T-helper 22 cell (primary cell): ENCODE measurements at regions not wholly inside any gene's neighbourhood (a gene's known extent, or its start where the extent isn't known, plus 50 kb on each side); places are given as distances from the start of the nearest gene placed in this dataset.
"Not testable (repeated sequence)": the region's sequence is repeated elsewhere in the genome, so short reads cannot be mapped to it uniquely, and the experiment has no call there.

Experiments used
- DNase-seq: peaks from one replicate; pipeline ENCODE4 v3.0.0-alpha.2; 2020; ENCODE audit warnings: low read depth

DNA sequence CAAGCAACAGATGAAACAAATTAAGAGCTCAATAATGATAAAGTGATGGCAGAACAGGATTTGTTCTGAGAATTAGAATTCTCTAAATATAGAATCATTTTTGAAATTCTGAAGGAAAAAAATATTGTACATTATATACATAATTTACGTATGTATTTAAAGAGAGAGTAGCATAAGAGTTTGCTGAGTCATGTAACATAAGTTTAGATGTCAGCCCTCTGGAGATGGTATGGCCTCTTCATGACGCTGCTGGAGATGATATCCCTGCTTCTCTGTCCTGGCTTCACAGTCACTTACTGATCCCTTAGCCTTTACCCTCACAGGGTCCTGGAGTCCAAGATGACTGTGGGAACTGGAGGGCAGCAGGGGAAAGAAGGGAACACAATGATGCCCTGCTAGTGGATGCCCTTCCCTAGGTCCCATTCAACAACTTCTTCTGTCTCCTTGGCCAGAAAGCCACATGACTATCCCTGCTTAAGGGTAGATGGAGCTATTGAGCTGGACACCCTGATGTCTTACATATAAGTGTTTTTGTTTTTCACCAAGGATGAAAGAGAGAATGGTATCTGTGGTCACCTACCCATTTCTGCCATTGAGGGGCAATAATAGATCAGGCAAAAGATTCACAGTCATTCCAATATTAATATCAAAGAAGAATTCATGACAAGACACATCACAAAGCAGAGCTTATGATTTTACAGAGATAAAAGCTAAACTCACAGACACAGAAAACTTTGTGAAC lies 753.1 kb downstream of the TBC1D22A start:
- no peak for DNase-seq

DNA sequence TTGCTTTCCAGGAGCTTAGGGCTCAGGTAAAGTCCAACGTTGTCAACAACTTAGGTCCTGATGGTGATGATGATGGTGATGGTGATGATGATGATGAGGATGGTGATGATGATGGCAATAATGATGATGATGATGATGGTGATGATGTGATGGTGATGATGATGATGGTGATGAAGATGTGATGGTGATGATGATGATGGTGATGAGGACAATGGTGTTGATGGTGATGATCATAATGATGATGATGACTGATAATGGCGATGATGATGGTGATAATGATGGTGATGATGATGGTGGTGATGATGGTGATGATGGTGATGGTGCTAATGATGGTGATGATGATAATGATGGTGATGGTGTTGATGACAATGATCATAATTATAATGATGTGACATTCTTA lies 750.2 kb downstream of the TBC1D22A start:
- DNase-seq: no peak

DNA sequence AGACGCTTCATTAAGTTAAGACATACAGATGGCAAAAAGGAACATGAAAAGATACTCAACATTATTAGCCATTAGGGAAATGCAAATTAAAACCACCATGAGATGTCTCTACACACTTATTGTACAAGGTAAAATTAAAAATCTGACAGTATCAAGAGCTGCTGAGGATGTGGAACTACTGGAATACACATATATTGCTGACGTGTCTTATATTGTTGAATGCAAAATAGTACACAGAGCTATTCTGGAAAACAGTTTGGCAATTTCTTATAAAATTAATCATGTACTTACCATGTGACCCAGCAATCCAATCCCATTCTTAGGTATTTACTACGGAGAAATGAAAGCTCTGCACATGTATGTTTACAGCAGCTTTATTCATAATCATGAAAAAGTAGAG lies 742.5 kb downstream of the TBC1D22A start:
- DNase-seq: no peak

DNA sequence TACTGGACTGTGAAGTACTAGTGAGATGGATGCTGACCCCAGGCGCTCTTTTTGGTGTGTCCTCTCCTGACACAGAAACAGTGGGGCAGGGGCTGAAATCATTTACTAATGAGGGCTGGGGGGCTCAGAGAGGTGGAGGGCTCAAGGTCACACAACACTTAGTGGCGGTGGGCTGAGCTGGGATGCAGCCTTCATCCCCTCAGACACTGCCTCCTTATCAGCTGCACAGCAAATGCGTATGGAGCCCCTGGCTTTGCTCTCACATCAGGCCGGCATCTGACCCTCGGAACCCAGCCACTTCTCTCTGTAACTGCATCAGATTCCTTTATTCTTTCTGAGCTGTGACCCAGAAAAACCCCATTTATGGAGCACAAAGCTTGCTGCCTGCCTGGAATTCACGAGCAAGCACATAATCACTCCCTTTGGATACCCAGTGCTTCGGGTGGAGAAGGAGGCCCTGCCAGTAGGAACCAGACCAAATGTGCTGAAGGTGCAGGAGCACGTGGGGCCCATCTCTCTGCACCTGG lies 736.6 kb downstream of the TBC1D22A start:
- no peak for DNase-seq

DNA sequence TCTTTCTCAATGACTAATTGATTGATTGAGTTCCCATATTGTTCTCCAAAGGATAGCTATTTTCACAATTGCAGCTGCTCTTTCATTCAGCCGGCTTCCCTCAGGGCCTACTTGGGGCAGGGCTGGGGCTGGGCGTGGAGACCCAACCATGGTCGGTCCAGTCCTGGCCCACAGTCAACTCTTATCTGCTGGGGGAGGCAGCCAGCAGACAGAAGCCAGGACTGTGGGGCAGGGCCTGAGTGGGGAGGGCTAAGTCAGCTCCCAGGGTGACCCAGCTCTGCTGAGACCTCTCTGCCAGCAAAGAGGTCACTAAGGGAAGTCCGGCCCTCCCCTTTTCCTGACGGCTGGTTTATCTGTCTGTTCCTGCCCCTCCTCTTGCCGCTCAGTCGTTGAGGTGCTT lies 735.2 kb downstream of the TBC1D22A start:
- no peak for DNase-seq

DNA sequence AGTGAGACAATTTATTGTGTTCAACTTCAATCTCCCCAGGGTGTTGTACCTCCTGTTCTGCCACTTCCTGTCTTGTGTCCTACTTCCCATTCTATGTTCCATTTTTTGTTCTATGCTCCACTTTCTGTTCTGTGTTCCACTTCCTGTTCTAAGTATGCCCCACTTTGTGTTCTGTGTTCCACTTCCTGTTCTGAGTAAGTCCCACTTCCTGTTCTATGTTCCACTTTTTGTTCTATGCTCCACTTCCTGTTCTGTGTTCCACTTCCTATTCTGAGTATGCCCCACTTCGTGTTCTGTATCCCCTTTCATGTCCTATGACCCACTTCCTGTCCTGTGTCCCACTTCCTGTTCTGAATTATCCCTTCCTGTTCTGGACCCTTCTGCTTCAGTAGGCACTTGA lies 732.7 kb downstream of the TBC1D22A start:
- no peak for DNase-seq

DNA sequence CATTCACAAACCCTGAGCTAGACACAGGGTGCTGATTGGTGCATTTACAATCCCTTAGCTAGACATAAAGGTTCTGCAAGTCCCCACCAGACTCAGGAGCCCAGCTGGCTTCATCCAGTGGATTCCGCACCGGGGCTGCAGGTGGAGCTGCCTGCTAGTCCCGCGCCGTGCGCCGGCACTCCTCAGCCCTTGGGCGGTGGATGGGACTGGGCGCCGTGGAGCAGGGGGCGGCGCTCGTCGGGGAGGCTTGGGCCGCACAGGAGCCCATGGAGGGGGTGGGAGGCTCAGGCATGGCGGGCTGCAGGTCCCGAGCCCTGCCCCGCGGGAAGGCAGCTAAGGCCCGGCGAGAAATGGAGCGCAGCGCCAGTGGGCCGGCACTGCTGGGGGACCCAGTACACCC lies 725.7 kb downstream of the TBC1D22A start:
- not testable (repeated sequence) for DNase-seq

DNA sequence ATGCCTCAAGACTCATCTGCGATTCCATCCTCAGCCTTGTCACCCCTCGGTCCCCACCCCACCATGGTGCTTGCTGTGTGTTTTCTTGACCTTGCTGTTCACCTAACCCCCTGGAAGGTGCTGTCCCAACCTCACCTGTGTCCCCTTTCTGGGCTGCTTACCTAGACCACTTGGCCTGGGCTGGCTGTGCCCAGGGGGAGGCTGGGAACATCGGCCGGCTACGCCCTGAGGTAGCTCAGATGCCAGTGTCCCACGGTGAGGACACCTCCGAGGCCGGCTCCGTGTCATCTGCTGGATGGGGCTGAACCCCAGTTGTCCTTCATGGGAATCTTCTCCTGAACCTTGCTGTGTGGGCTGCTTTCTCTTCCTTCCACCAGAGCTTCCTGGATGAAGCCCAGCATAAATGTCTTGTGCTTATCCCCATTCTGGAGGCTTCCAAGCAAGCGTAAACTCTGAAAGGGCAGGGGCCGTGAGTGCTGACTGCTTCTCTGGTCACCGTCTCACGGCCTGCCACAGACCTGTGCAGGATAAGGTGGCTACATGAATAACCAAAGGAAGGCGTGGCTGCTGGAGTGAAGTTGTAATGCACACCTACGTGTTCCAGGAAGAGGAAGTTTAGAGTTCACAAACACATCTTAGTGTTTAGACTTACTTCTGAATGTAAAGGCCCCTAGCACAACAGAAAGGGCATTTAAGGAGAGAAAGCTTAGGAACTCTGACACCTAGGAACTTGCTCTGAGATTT lies 724.3 kb downstream of the TBC1D22A start:
- DNase-seq: no peak

DNA sequence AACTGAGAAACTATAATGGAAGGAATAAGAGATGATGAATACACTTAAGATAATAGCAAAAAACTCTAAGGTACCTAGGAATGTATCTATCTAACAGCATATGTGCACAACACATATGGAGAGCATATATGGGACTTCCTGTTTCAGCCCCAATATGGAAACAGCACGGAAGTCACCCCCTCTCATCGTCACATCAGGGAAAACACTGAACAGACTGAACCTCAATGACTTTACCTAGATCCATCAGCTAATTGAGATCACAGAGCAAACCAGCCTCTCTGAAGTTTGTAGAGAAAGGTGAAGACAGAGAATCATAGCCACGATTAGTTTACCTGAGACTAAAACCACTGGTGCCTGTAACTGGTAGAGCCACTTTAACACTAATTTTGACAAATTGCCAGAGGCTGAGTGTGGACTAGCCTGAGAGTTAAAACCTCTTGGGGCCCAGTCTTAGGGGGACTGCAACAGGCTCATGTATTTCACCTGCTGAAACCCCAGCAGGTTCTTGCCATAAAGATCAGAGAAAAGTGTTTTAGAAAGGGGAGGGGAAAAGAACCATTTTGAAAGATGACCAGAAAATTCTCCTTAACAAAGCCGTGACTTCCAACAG lies 722.6 kb downstream of the TBC1D22A start:
- DNase-seq: no peak

DNA sequence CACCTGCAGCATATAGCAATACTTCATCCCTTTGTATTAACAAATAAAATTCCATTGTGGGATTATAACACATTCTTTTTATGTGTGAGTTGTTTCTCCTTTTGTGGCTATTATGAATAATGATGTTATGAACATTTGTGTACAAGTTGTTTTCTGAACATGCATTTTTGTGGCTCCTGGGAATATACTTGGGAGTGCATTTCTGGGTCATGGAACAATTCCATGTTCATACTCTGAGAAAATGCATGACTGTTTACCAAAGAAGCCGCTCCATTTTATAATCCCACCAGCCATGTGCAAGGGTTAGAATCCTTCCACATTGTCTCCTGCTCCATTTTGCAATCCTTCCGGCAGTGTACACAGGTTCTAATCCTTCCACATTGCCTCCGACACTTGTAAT lies 713.8 kb downstream of the TBC1D22A start:
- DNase-seq: no peak

DNA sequence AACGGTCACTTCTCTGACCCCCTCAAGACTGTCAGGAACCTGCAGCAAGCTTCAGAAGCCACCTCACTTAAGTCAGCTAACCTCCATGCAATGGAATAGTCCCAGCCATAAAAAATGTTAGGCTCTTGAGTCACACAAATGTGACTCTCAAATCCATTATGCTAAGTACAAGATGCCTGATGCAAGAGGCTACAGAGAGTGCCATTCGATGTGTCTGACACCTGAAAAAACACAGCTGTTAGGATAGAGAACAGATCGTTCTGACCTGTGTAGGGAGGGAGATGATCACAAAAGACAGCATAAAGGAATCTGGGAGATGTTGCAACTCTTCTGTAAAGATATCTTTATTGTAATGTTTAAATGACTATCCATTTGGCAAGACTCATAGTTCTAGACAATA lies 712.4 kb downstream of the TBC1D22A start:
- DNase-seq: no peak

DNA sequence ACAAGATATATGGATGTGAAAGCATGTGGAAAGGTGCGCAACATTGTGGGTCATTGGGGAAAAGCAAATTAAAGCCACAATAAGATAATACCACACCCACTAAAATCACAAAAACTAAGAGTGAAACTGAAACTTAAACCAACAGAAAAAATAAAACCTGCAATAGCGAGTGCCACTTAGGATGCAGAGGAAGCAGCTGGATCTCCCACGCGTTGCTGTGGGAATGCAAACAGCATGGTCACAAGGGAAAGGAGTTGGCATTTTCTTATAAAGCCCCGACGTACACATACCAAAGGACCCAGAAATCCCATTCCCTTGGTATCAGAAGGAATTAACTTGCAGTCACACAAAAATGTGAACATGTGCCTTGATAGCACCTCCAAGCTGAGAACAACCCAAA lies 712.0 kb downstream of the TBC1D22A start:
- DNase-seq: no peak

DNA sequence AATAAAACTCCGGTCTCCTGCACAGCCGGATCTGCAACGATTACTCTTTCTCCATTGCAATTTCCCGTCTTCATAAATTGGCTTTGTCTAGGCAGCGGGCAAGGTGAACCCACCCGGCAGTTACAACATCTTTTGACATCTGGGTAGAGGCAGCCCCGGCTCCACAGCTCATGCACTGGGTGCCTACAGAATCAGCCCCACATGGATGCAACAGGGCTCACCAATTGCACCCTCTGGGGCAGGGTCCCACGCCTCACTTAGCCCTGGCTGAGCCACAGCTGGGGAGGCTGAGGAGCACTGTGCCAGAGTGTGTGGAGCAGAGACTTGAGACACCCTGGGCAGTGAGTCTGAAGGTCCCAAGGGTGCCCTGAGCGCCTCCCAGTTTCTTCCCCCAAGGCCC lies 710.2 kb downstream of the TBC1D22A start:
- DNase-seq: no peak

DNA sequence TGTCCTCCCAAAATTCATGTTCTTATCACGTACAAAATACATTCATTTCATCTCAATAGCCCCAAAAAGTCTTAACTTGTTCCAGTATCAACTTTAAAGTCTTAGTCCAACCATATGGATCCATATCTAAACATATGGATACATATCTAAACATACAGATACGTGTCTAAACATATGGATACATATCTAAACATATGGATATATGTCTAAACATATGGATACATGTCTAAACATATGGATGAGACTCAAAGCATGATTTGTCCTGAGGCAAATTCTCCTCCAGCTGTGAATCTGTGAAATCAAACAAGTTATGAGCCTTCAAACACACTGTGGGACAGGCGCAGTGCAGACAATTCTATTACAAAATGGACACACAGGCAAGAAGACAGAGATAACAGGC lies 709.0 kb downstream of the TBC1D22A start:
- no peak for DNase-seq

DNA sequence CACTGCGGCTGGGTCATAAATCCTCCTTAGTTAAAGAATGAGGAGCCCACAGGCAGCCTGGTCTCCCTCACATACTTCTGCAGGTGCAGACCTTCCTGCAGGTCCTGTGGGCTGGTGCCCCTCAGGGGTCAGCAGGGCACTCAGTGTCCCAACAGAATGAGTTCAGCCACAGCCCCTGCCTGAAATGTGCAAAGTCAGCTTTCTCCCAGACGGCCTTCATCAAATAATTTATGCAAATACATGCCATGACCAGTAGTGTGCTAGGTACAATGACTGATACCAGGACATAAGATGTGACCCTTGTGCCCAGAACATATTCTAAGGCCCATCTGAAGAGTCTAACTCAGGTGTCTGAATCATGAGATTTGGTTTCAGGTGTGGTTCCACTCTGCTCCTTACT lies 703.4 kb downstream of the TBC1D22A start:
- no peak for DNase-seq

DNA sequence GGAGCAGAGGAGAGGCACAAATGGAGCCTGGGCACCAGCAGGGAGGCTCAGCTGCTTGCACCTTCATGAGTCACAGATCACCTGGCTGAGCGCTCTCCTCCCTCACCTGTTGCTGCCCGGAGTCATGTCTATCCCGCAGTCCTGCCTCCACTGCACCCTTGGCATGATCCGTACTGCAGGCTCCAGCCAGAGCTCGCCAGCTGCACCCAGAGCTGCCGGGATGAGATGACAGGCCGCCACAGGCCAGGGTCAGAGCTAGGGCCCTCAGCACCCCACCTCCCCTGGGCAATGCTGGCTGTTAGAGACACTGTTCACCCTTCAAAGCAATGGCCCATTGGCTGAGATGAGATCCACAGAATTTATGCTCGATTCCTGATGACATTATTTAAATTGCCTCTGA lies 702.8 kb downstream of the TBC1D22A start:
- DNase-seq: no peak

DNA sequence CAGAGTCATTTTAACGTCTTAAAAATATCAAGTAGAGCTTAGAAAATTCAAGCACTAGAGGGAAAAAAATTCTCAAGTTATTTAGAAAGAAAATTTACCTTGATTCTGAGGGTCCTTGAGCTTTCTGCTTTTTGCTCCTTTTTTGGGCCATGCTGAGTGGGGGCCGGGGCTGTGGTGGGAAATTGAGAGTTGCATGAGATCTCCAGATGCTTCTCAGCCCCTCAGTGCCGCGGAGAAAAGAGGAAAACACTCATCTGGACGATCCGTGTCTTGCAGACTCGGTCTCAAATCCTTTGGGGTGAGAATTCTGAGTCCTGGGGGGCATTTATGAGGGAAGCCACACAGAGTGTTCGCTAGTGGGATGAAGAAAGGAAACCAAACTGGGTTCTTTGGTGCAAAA lies 700.8 kb downstream of the TBC1D22A start:
- no peak for DNase-seq

DNA sequence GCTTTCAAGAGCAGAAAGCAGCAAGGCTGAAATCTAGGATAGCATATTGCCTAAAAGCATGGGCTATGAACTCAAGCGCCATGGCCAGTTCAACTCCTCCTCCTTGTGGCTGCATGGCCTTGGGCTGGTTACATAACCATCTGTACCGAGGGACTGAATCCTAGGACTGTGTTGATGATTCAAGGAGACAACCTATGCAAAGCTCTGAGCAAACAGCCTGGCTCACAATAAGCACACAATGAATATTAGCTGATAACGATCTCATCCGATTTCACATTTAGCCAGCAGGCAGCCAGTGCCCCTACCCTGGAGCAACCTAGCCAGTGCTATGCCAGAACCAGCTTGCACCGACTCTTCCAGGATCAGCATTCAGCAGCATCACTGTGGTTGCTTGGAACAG lies 698.4 kb downstream of the TBC1D22A start:
- DNase-seq: no peak

DNA sequence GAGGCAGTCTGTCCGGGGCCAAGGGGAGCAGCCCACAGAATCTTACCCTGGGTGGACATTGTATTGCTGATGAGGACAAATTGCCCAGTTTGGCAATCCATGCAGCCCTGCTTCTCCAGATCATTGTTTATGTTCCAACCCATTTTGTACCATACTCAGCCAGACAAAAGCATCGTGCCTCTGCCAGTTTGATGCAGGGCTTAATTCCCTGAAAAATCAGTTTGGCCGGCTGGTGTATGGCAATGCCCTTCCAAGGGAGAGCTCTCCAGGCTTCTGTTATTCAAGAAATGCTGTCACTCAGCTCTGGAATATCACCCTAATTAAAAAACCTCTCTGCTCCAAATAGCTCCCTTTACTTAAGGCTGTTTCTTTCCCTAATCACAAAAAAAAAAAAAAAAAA lies 697.7 kb downstream of the TBC1D22A start:
- no peak for DNase-seq

DNA sequence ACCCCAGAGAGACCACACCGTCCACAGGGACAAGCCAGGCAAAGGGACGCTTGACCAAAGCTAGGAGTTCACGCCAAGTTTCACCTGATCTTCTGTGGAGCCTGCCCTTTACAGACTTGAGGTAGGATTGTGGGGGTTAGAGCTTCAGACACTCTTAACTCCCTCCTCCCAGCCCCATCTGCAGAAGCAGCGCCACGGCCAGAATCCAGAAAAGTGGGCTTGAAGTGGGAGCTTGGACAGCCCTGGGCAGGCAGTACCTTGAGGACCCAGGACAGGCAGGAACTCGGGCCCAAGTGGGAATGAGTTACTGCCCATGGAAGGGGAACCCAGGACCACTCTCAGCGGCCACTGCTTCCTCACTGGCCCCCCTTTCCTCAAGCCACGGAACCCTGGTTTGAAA lies 695.9 kb downstream of the TBC1D22A start:
- no peak for DNase-seq

DNA sequence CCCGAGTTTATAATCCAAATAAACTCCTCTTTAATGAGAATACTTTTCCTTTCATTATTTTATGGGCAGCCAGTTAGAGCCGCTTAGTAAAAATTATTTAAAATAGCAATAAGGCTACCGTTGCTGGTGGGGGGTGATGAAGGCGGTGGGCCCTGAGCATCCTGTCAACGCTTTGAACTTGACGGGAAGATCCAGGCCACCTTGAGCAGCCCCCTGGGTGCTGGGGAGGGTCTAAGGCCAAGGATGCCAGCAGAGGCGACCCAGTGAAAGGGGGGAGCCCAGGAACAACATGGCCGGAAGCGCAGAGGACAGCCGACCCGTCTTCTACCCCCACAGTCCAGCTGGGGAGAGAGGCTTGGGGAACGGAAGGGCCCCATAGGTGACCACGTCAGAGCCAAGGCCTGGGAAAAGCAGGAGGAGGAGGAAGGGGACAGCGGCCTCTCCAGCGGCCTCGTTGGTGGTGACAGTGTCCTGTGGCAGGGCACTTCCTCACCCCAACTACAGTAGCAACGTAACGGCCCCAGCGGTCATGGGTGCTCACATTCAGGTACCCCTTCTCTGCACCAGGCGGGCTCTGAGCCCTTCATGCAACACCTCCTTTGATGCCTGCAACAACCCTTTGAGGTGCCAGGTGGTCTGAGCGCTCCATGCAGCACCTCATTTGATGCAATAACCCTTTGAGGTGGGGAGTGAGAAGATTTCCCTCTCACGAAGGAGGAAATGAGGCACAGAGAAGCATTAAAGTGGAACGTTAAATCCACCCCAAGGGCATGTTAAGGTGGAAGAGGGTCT lies 695.3 kb downstream of the TBC1D22A start:
- DNase-seq: no peak

DNA sequence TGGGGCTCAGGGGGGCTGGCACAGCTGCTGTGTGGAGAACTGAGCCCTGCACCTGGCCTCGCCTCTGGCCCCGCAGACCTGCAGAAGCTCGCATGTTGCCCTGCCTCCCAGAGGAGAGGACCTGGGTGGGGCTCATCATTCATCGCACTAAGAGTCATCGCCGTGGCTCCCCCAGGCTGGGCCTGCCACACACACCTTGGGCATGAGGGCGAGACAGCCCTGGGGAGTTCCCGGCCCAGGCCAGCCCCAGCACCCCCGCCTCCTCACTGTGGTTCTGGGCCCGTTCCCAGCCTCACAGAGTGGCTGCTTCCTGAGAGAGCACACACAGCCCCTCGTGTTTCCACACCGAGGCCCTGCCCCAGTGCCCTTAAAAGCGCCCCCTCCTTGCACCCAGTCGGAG lies 694.6 kb downstream of the TBC1D22A start:
- DNase-seq: no peak
